Subcutaneous abdominal adipose tissue (tissue), 5 donors: ENCODE measurements at regions not wholly inside any gene's neighbourhood (a gene's known extent, or its start where the extent isn't known, plus 50 kb on each side); places are given as distances from the start of the nearest gene placed in this dataset.

Experiments
- H3K27ac ChIP-seq: one replicate; pipeline ENCODE4 v1.7.0; 2013; ENCODE audit warnings: low read depth, mild to moderate bottlenecking, inconsistent platforms, low read length, moderate library complexity
- H3K27me3 ChIP-seq, 5 donors: one replicate each; pipeline ENCODE4 v1.7.0; 2013; ENCODE audit warnings: low read length in 5 of 5, inconsistent platforms in 1 of 5; ENCODE audit not compliant: control insufficient read depth in 5 of 5, insufficient read depth in 4 of 5
- H3K36me3 ChIP-seq, 5 donors: one replicate each; pipeline ENCODE4 v1.7.0; 2013; ENCODE audit warnings: low read length in 5 of 5; ENCODE audit not compliant: control insufficient read depth in 5 of 5, insufficient read depth in 5 of 5
- H3K4me1 ChIP-seq, 5 donors: one replicate each; pipeline ENCODE4 v1.7.0; 2013; ENCODE audit warnings: low read length in 5 of 5, mild to moderate bottlenecking in 3 of 5, moderate library complexity in 1 of 5; ENCODE audit not compliant: control insufficient read depth in 5 of 5, insufficient read depth in 5 of 5
- H3K4me3 ChIP-seq, 5 donors: one replicate each; pipeline ENCODE4 v1.7.0; 2013; ENCODE audit warnings: low read length in 5 of 5, low read depth in 1 of 5
- H3K9ac ChIP-seq, 5 donors: one replicate each; pipeline ENCODE4 v1.7.0; 2013; ENCODE audit warnings: low read length in 5 of 5, mild to moderate bottlenecking in 4 of 5, moderate library complexity in 3 of 5
- H3K9me3 ChIP-seq, 5 donors: one replicate each; pipeline ENCODE4 v1.7.0; 2013; ENCODE audit warnings: low read length in 5 of 5; ENCODE audit not compliant: control insufficient read depth in 5 of 5
- donor health status: healthy.
- donor health status: healthy.
- donor health status: healthy.
- donor health status: healthy.
- donor health status: healthy.

- Histone ChIP-seq H3K27ac (no peak overlapping the region), H3K9me3 (no peaks in the 10 kb centered on the region), H3K36me3 (no peaks in the 10 kb centered on the region), H3K4me1 (no peaks in the 10 kb centered on the region), H3K27me3 (peaks cover 0 to 5% (median 4%) of the 10 kb centered on the region in 5 donors), H3K9ac (no peak overlapping the region), H3K4me3 (no peak overlapping the region)
These were observed 325.8 kb downstream of the DYSF start for GRCh38 chr2:71778936-71779773.

- H3K9me3 ChIP-seq = no peaks in the 10 kb centered on the region
- no peaks in the 10 kb centered on the region for H3K36me3 ChIP-seq
- no peak overlapping the region for H3K27ac ChIP-seq
- H3K4me1 ChIP-seq = no peaks in the 10 kb centered on the region
- no peak overlapping the region for H3K9ac ChIP-seq
- H3K4me3 ChIP-seq = no peak overlapping the region
- H3K27me3 ChIP-seq = peaks cover 0 to 5% (median 4%) of the 10 kb centered on the region in 5 donors
These were observed 325.2 kb downstream of the DYSF start for GRCh38 chr2:71778514-71778913.

- no peak overlapping the region for H3K4me3 ChIP-seq
- no peaks in the 10 kb centered on the region for H3K9me3 ChIP-seq
These were observed 324.6 kb downstream of the DYSF start for GRCh38 chr2:71777946-71778345.

GRCh38 chr2:71776227-71776626, 322.9 kb downstream of the DYSF start:
- Histone ChIP-seq H3K9me3 (peaks cover 2 to 9% (median 6%) of the 10 kb centered on the region in 5 donors), H3K36me3 (no peaks in the 10 kb centered on the region), H3K9ac (no peak overlapping the region), H3K27me3 (peaks cover 0 to 4% (median 0%) of the 10 kb centered on the region in 5 donors), H3K4me3 (no peak overlapping the region), H3K27ac (no peak overlapping the region), H3K4me1 (no peaks in the 10 kb centered on the region)

More at GRCh38 chr2:71777946-71778345, 324.6 kb downstream of the DYSF start:
- no peak overlapping the region for H3K9ac ChIP-seq
- H3K27me3 ChIP-seq = peaks cover 0 to 5% (median 4%) of the 10 kb centered on the region in 5 donors
- H3K36me3 ChIP-seq = no peaks in the 10 kb centered on the region
- H3K4me1 ChIP-seq = no peaks in the 10 kb centered on the region
- no peak overlapping the region for H3K27ac ChIP-seq

- H3K36me3 ChIP-seq = no peaks in the 10 kb centered on the region
- H3K9me3 ChIP-seq = peaks cover 3 to 22% (median 15%) of the 10 kb centered on the region in 5 donors
- no peak overlapping the region for H3K9ac ChIP-seq
- H3K4me3 ChIP-seq = no peak overlapping the region
- H3K27me3 ChIP-seq = no peaks in the 10 kb centered on the region
- no peak overlapping the region for H3K27ac ChIP-seq
- no peaks in the 10 kb centered on the region for H3K4me1 ChIP-seq
These were observed 319.9 kb downstream of the DYSF start for GRCh38 chr2:71773218-71773617.

GRCh38 chr2:71772510-71773172, 319.3 kb downstream of the DYSF start:
- Histone ChIP-seq H3K27ac (no peak overlapping the region), H3K9me3 (peaks cover 3 to 22% (median 15%) of the 10 kb centered on the region in 5 donors), H3K36me3 (no peaks in the 10 kb centered on the region), H3K9ac (no peak overlapping the region), H3K27me3 (no peaks in the 10 kb centered on the region), H3K4me3 (no peak overlapping the region), H3K4me1 (no peaks in the 10 kb centered on the region)

- Histone ChIP-seq H3K4me1 (no peaks in the 10 kb centered on the region), H3K4me3 (no peak overlapping the region), H3K27me3 (no peaks in the 10 kb centered on the region), H3K36me3 (no peaks in the 10 kb centered on the region), H3K9me3 (peaks cover 3 to 22% (median 14%) of the 10 kb centered on the region in 5 donors), H3K27ac (no peak overlapping the region), H3K9ac (no peak overlapping the region)
These were observed 314.3 kb downstream of the DYSF start for GRCh38 chr2:71767663-71768062.

GRCh38 chr2:71759060-71759459, 305.7 kb downstream of the DYSF start:
- H3K27me3 ChIP-seq = peaks cover 0 to 2% (median 0%) of the 10 kb centered on the region in 5 donors
- H3K27ac ChIP-seq = no peak overlapping the region
- H3K4me1 ChIP-seq = no peaks in the 10 kb centered on the region
- H3K9ac ChIP-seq = no peak overlapping the region
- H3K36me3 ChIP-seq = no peaks in the 10 kb centered on the region
- no peaks in the 10 kb centered on the region for H3K9me3 ChIP-seq
- H3K4me3 ChIP-seq = no peak overlapping the region

GRCh38 chr2:71757351-71757750, 304.0 kb downstream of the DYSF start:
- Histone ChIP-seq H3K4me3 (no peak overlapping the region), H3K27me3 (peaks cover 0 to 2% (median 0%) of the 10 kb centered on the region in 5 donors), H3K36me3 (no peaks in the 10 kb centered on the region), H3K9me3 (no peaks in the 10 kb centered on the region), H3K4me1 (no peaks in the 10 kb centered on the region), H3K9ac (no peak overlapping the region), H3K27ac (no peak overlapping the region)

- Histone ChIP-seq H3K9ac (no peak overlapping the region), H3K27ac (no peak overlapping the region), H3K4me1 (no peaks in the 10 kb centered on the region), H3K9me3 (peaks cover 0 to 6% (median 0%) of the 10 kb centered on the region in 5 donors), H3K36me3 (peaks cover 0 to 3% (median 0%) of the 10 kb centered on the region in 5 donors), H3K4me3 (no peak overlapping the region), H3K27me3 (peaks cover 0 to 2% (median 0%) of the 10 kb centered on the region in 5 donors)
These were observed 303.0 kb downstream of the DYSF start for GRCh38 chr2:71756280-71756906.
